ENCODE measurements at regions not wholly inside any gene's neighbourhood (a gene's known extent, or its start where the extent isn't known, plus 50 kb on each side); places are given as distances from the start of the nearest gene placed in this dataset.
"Not testable (repeated sequence)": the region's sequence is repeated elsewhere in the genome, so short reads cannot be mapped to it uniquely, and the experiment has no call there.

GRCh38 chr11:37474889-37475288, 876.9 kb upstream of the RAG2 start:
- no peak for FAIRE-seq

GRCh38 chr11:37468344-37468743, 870.3 kb upstream of the RAG2 start:
- no peak for FAIRE-seq

DNA sequence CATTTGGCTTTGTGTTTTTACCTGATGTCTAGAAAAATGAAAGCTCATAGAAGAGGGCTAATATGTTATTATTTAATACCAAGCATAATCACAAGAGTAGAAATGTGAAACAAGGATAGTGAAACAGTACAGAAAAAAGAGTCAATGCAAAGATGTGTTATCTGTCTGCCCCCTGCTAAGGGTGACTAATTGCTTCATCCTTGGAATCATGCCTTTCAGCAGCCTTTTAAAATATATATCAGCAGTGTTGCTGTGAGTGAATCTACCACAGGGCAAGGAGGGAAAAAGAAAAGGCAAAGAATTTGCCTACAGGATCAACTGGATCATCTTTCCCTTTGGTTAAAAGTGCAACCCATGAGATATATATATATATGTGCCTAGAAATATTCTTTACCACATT, 867.2 kb upstream of the RAG2 start:
- FAIRE-seq, result no peak

DNA sequence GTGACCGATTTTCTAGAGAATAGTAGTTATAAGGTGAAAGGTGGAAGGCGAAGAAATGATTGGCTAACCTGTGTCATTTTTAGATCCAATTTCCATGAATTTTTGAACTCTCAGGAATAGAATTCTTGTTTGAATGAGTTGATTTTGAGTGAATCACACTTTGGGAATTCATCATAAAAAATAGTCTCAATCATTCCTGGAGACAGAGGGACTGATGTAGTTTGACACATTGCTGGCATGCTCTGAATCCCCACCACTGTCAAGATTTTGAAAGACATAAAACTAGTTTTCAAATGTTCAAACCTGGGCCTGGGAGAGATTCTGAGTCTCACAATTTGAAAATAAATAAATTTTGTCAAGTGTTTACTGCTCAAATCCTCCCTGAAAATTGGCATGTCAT, 861.4 kb upstream of the RAG2 start:
- FAIRE-seq, result no peak

DNA sequence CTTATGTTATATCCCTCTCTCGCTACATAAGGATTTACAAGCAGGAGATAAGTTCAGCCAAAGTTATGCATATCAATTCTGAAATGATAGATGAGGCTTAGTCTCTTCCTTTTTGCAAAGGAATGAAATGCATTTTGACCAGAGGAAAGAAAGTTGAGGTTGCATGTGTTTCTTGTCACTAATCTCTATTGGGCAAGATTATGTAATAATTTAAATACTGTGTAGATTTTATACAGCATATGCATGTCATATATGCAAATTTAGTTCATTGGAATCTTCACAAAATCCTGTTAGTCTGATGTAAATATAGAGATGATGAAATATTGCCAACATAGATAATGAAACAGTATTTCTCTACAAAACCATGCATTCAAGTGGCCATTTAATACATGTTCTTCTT, 858.7 kb upstream of the RAG2 start:
- no peak for FAIRE-seq

DNA sequence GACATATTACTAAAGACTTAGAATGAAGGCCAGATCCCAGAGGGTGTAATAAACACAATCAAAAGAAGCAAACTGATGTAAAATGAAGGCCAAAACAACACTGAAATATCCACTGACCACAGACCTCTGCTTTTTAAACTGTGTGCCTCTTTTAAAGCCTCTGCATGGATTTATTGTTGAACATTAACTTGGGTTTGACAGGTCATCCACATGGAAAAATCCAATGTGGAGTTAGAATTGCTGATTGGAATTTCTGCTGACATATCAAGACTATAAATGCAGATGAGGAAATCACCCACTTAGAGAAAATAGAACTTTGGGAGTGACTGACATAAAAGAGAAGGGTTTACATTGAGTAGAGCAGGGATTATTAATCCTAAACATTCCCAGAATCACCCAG, 853.9 kb upstream of the RAG2 start:
- no peak for FAIRE-seq

DNA sequence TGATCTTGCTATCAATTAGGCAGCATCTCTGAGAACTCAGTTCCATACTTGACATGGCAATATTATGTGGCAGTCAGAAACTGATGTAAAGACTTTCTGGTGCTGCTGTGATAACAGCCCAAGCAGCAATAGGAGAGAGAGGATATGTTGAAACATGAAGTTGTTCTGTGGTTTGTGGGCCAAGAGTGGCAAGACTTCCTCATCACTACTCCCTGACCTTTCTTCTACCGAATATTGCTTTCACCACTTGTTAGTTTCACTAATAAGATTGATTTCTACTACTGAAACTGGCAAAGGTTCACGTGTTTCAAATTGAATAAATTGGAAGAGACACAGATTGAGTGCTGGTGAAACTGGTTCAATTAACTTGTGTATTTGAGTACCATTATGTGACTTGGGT, 852.6 kb upstream of the RAG2 start:
- FAIRE-seq, result no peak

DNA sequence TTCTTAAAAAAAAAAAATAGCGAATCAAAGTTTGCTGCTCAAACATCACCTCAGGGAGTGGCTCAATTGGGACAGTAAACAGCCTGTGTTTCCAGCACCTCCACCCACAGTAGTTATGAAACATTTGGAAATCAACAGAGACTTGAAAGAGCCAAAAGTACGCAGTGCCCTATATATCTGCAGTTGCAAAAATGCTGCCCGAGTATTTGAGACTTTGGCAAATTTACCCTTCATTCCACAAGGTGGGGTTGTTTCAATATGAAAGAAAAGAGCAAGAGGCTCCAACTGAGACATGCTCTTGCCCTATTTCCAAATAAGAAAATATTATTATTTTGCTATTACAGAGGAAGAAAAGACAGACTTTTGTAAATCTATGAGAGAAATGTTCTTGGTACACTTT, 851.1 kb upstream of the RAG2 start:
- no peak for FAIRE-seq

GRCh38 chr11:37442576-37442975, 844.5 kb upstream of the RAG2 start:
- no peak for FAIRE-seq

- not testable (repeated sequence) for FAIRE-seq
Observed at GRCh38 chr11:37431633-37432230, 833.7 kb upstream of the RAG2 start.

DNA sequence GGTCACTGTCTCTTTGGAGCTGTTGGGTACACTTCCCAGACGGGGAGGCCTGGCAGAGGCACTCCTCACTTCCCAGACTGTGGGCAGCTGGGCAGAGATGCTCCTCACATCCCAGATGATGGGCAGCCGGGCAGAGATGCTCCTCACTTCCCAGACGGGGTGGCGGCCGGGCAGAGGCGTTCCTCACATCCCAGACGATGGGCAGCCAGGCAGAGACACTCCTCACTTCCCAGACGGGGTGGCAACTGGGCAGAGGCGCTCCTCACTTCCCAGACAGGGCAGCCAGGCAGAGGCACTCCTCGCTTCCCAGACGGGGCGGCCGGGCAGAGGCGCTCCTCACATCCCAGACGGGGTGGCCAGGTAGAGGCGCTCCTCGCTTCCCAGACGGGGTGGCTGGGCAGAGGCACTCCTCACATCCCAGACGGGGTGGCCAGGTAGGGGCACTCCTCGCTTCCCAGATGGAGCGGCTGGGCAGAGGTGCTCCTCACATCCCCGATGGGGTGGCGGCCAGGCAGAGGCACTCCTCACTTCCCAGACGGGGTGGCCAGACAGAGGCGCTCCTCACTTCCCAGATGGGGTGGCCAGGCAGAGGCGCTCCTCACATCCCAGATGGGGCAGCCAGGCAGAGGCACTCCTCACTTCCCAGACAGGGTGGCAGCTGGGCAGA, 833.1 kb upstream of the RAG2 start:
- not testable (repeated sequence) for FAIRE-seq

- no peak for FAIRE-seq
Observed at GRCh38 chr11:37422511-37422910, 824.5 kb upstream of the RAG2 start.

DNA sequence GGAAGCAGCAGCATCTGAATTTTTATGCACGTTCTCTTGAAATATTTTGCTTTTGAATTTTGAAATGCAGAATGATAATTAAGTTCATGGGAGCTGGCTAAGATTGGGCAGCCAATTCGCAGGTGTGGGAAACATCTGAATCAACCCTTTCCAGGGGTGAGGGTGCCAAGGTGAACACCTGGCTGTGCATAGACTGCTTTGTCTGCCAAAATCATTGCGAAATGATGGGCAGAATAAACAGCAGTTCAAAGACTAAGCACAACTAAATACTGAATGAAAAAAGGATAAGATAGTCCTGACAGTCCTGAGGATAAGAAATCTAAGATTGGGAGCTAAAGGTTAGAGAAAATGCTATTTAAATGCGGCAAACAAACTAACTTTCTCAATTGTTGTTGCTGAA, 813.3 kb upstream of the RAG2 start:
- no peak for FAIRE-seq

- FAIRE-seq, result no peak
Observed at GRCh38 chr11:37409124-37409523, 811.1 kb upstream of the RAG2 start.

GRCh38 chr11:37407461-37407860, 809.4 kb upstream of the RAG2 start:
- FAIRE-seq, result no peak

DNA sequence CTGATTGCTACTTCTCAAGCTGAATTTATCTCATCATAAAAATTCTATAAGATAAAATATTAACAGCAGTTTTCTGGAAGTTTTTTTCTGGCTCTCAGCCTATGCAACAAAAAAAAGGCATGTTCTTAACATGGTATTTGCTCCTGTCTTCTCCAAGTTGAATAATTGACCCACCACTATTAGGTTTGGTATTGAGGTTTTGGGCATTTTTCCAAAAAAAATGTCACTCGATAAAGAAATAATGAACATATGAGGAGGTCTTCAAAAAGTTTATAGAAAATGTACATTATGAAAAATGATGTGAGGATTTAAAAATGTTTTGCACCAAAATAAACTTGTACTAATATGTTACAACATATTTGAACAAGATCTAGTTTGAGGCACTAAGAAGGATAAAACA, 808.6 kb upstream of the RAG2 start:
- FAIRE-seq, result no peak

DNA sequence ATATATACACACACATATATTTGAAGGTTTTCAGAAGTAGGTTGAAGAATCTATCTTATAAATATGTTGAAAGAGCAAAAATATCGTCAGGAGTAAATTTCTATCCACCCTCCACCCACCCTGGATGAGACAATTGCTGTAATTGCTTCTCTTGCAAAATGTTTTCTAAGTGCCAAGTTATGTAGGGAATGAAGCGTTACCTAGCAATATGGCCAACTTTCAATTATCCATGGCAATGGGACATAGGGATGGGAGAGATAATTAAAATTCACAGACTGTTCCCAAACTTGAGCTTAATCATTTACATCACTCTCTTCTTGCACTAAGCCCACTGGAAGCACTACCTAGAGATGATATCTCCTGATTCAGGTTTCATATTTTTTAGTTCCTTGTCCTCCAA, 806.2 kb upstream of the RAG2 start:
- no peak for FAIRE-seq

- no peak for FAIRE-seq
Observed at GRCh38 chr11:37402663-37403062, 804.6 kb upstream of the RAG2 start.

DNA sequence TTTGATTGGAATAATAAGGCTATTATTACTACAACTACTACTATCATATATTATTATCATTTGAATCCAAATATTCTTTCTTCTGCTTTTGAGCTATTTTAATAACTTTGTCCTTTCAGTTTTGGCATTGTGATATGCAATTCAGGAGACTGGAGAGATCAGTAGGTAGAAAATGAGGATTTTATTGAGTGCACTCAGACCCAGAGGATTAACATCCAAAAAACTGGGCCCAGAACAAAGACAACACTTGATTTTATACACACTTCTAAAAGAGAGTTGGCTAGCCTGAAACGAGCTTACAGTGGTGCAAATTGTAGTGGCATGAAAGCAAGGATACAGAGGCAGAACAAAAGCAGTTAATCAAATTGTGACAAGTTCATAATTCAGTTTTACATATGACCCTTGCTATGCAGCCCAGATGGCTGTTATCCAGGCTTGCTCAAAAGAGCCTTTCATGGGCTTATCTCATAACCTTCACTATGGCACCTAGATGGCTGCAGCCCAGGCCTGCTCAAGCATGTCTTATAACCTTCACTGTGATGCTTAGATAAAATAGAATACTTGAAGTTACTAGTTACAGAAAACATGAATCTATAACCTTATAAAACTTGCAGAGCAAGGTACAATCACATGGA, 796.3 kb upstream of the RAG2 start:
- no peak for FAIRE-seq

DNA sequence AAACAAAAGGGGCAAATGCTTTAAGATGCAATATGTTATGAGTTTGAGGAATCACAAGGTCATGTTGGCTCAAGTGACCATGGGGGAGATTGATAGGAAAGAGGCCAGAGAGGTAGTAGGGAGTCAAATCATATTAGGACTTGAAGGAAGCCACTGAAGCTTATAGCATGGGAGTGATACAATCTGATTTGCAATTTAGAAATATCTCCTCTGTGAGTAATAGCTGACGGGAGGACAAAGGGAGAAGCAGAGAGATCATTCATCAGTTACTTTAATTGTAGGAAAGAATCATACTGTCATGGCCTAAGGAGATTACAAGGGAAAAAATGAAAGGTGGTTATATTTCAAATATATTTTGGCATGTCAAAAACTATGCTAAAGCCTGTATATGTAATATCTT, 793.6 kb upstream of the RAG2 start:
- FAIRE-seq, result no peak

DNA sequence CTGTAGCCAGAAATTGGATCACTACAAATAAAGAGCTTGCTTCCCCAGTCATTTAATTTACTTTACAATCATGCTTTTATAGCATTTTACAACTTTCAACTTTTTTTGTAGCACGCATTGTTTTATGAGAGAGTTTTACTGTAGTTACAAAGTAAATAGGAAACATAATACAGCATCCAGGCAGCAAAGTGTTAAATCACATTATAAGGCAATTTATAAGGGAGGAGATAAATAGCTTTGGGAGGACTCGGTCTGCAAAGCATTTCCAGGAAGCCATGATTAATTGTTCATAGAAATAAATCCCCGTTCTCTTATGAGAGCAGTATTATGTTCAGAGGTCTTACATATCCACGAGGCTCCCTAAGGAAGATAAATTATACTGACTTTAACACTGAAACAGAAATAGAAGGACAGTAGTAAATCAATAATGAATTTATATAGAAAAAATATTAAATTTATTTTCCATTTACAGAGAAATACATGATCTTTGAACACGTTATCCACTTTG, 792.6 kb upstream of the RAG2 start:
- no peak for FAIRE-seq

- FAIRE-seq, result no peak
Observed at GRCh38 chr11:37378958-37379357, 780.9 kb upstream of the RAG2 start.

GRCh38 chr11:37372667-37373066, 774.6 kb upstream of the RAG2 start:
- FAIRE-seq, result no peak

DNA sequence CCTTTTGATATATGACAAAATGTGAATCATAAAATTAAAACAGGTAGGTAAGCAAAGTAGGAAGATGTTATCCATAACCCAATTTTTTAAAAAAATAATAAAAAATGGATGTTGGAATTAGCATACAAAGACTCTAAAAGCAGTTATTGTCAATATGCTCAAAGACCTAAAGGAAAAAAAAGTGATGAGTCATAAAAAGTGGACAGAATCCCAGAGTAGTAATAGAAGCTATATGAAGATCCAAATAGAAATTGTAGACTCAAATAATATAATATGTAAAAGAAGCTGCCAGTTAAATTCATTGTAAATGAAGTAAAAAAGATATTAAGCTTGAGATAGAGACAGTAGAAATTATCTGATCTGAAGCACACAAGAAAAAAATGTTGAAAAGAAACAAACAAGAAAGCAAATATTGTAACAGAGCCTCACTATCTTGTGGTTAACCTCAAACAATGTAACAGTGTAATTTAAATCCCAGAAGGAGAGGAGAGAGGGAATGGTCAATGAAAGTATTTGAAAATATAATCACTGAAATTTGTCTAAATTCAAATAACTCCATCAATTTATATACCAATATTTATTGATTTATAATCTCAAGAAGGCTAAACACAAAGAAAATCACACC, 773.4 kb upstream of the RAG2 start:
- FAIRE-seq, result no peak
